ENCODE measurements at regions not wholly inside any gene's neighbourhood (a gene's known extent, or its start where the extent isn't known, plus 50 kb on each side); places are given as distances from the start of the nearest gene placed in this dataset.

DNA sequence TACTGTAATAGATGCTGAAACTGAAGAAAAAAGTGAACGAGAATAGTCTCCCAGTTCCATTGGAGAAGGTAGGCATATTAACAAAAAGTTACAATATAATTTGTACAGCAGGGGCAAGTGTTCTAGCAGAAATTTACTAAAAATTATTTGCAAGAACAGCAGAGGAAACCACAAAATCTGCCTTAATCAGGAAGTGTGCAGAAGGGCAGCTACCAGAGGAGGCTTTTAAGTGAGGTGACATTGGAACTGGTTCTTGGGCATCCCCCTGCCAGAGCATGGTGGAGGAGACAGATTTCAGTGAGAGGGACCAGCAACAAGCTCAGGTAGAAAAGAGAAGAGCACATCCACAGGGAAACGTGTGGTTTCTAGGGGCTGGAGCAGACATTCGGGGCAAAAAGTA, 279.3 kb upstream of the CAMK1G start:
- Histone ChIP-seq H3K27ac (ENCODE audit: low read depth, low read length) (no peak overlapping the region), H4K12ac (ENCODE audit: low read depth, low read length) (no peak overlapping the region), H3K27me3 (ENCODE audit: insufficient read depth, low read length) (no peaks in the 10 kb centered on the region), H3K4me1 (ENCODE audit: control insufficient read depth in 1 of 2, insufficient read depth in 2 of 2, low read length in 2 of 2) (no peaks in the 10 kb centered on the region), H2BK120ac (ENCODE audit: insufficient read depth, low read length, poor library complexity) (no peak overlapping the region), H3K79me2 (ENCODE audit: control insufficient read depth, insufficient read depth, low read length, poor library complexity) (no peaks in the 10 kb centered on the region), H2BK5ac (ENCODE audit: low read depth, low read length, poor library complexity) (no peak overlapping the region), H3K9ac (ENCODE audit: low read length) (no peak overlapping the region), H3K23ac (ENCODE audit: low read length) (no peak overlapping the region), H3K4me2 (ENCODE audit: low read length) (no peak overlapping the region), H4K8ac (ENCODE audit: low read depth, low read length) (no peak overlapping the region), H3K14ac (ENCODE audit: low read length) (no peak overlapping the region), H2AK5ac (ENCODE audit: low read length) (no peak overlapping the region), H3K79me1 (ENCODE audit: low read length) (no peaks in the 10 kb centered on the region), H2BK12ac (ENCODE audit: low read length) (no peak overlapping the region), H3K36me3 (ENCODE audit: control insufficient read depth in 1 of 2, insufficient read depth in 2 of 2, low read length in 2 of 2) (no peaks in the 10 kb centered on the region), H2AFZ (ENCODE audit: insufficient read depth, low read length, poor library complexity) (no peak overlapping the region), H4K91ac (ENCODE audit: low read depth, low read length) (no peak overlapping the region), H3K9me3 (ENCODE audit: insufficient read depth, low read depth, low read length) (no peaks in the 10 kb centered on the region), H3K18ac (ENCODE audit: low read length) (no peak overlapping the region), H3K4me3 (ENCODE audit: low read depth, low read length) (no peak overlapping the region), H3K4ac (ENCODE audit: low read depth, low read length) (no peak overlapping the region)
- DNase-seq, result no peak
- no CpG with 5 or more reads among the region's 3 CpGs for WGBS (ENCODE audit: extremely low coverage, insufficient coverage, insufficient read length)

DNA sequence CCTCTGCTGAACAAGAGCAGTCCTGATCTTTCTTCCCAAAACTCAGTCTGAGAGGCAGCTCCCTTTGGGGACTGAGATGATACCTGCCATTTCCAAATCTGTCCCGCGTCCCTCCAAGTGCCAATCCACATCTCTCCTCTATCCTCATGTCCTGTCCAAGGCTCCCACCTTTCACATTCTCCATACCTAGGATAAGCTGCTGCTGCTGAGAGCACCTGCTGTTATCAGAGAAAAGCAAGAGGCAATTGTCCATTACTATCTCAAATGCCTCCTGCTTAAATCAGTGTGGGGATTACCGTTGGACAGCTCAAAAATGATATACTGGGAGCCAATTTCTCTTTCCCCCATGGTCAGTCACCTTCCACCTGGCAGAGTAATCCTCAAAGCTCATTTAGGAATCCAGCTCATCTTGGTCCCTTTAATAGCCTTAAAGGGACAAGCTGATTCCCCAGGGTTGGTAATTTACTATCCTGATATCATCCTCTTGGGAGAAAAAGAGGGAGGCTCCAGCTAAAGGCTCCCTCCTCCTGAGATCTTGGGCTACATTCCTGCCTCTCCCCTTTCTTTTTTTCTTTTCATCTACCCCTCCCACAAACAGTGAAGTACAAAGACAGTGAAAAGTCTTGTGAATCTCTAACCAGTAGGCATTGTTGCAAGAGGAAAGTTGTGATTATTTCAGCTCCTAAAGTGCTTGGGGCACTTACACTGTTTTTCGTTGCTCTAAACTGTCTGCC, 278.1 kb upstream of the CAMK1G start:
- WGBS (ENCODE audit: extremely low coverage, insufficient coverage, insufficient read length), result no CpG with 5 or more reads among the region's 4 CpGs
- H3K4me3 ChIP-seq (ENCODE audit: low read depth, low read length), result no peak overlapping the region
- no peaks in the 10 kb centered on the region for H3K79me2 ChIP-seq (ENCODE audit: control insufficient read depth, insufficient read depth, low read length, poor library complexity)
- H3K27ac ChIP-seq (ENCODE audit: low read depth, low read length), result no peak overlapping the region
- H4K8ac ChIP-seq (ENCODE audit: low read depth, low read length), result no peak overlapping the region
- no peaks in the 10 kb centered on the region for H3K4me1 ChIP-seq (ENCODE audit: control insufficient read depth in 1 of 2, insufficient read depth in 2 of 2, low read length in 2 of 2)
- H4K91ac ChIP-seq (ENCODE audit: low read depth, low read length), result no peak overlapping the region
- no peak overlapping the region for H2BK120ac ChIP-seq (ENCODE audit: insufficient read depth, low read length, poor library complexity)
- no peaks in the 10 kb centered on the region for H3K36me3 ChIP-seq (ENCODE audit: control insufficient read depth in 1 of 2, insufficient read depth in 2 of 2, low read length in 2 of 2)
- no peak overlapping the region for H2AFZ ChIP-seq (ENCODE audit: insufficient read depth, low read length, poor library complexity)
- no peaks in the 10 kb centered on the region for H3K9me3 ChIP-seq (ENCODE audit: insufficient read depth, low read depth, low read length)
- H3K23ac ChIP-seq (ENCODE audit: low read length), result no peak overlapping the region
- H3K27me3 ChIP-seq (ENCODE audit: insufficient read depth, low read length), result no peaks in the 10 kb centered on the region
- no peak overlapping the region for H2BK5ac ChIP-seq (ENCODE audit: low read depth, low read length, poor library complexity)
- no peak overlapping the region for H3K4ac ChIP-seq (ENCODE audit: low read depth, low read length)
- no peak overlapping the region for H3K9ac ChIP-seq (ENCODE audit: low read length)
- no peak overlapping the region for H2BK12ac ChIP-seq (ENCODE audit: low read length)
- no peak overlapping the region for H3K18ac ChIP-seq (ENCODE audit: low read length)
- no peak overlapping the region for H4K12ac ChIP-seq (ENCODE audit: low read depth, low read length)
- DNase-seq, result no peak
- H3K14ac ChIP-seq (ENCODE audit: low read length), result no peak overlapping the region
- no peak overlapping the region for H3K4me2 ChIP-seq (ENCODE audit: low read length)
- no peaks in the 10 kb centered on the region for H3K79me1 ChIP-seq (ENCODE audit: low read length)
- H2AK5ac ChIP-seq (ENCODE audit: low read length), result no peak overlapping the region

DNA sequence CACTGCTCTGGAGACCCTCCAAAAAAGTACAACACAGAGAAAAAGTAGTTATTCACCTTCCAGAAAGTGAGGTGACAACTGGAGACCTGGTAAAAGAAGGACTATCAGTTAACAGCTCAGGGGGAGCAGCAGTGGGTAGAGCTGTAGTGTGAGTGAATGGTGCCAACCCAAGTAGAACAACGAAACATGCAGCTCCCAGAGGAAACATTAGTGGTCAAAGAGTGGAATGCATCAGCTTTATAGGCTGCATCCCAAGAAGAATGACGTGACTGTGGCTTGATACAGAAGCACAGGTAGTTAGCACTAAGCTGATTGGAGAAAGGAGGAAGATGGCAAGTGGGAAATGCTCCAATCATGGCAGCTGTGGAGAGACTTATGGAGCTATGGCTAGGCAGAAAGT, 275.7 kb upstream of the CAMK1G start:
- Histone ChIP-seq H3K9ac (ENCODE audit: low read length) (no peak overlapping the region), H4K8ac (ENCODE audit: low read depth, low read length) (no peak overlapping the region), H3K23ac (ENCODE audit: low read length) (no peak overlapping the region), H3K9me3 (ENCODE audit: insufficient read depth, low read depth, low read length) (no peaks in the 10 kb centered on the region), H3K4me1 (ENCODE audit: control insufficient read depth in 1 of 2, insufficient read depth in 2 of 2, low read length in 2 of 2) (no peaks in the 10 kb centered on the region), H2AFZ (ENCODE audit: insufficient read depth, low read length, poor library complexity) (no peak overlapping the region), H2AK5ac (ENCODE audit: low read length) (no peak overlapping the region), H3K79me2 (ENCODE audit: control insufficient read depth, insufficient read depth, low read length, poor library complexity) (no peaks in the 10 kb centered on the region), H4K12ac (ENCODE audit: low read depth, low read length) (no peak overlapping the region), H3K4me2 (ENCODE audit: low read length) (no peak overlapping the region), H3K27ac (ENCODE audit: low read depth, low read length) (no peak overlapping the region), H3K36me3 (ENCODE audit: control insufficient read depth in 1 of 2, insufficient read depth in 2 of 2, low read length in 2 of 2) (no peaks in the 10 kb centered on the region), H3K4ac (ENCODE audit: low read depth, low read length) (no peak overlapping the region), H3K79me1 (ENCODE audit: low read length) (no peaks in the 10 kb centered on the region), H2BK120ac (ENCODE audit: insufficient read depth, low read length, poor library complexity) (no peak overlapping the region), H2BK12ac (ENCODE audit: low read length) (no peak overlapping the region), H3K14ac (ENCODE audit: low read length) (no peak overlapping the region), H3K4me3 (ENCODE audit: low read depth, low read length) (no peak overlapping the region), H4K91ac (ENCODE audit: low read depth, low read length) (no peak overlapping the region), H3K18ac (ENCODE audit: low read length) (no peak overlapping the region), H2BK5ac (ENCODE audit: low read depth, low read length, poor library complexity) (no peak overlapping the region), H3K27me3 (ENCODE audit: insufficient read depth, low read length) (no peaks in the 10 kb centered on the region)
- DNase-seq, result no peak
- no CpG with 5 or more reads among the region's 2 CpGs for WGBS (ENCODE audit: extremely low coverage, insufficient coverage, insufficient read length)

DNA sequence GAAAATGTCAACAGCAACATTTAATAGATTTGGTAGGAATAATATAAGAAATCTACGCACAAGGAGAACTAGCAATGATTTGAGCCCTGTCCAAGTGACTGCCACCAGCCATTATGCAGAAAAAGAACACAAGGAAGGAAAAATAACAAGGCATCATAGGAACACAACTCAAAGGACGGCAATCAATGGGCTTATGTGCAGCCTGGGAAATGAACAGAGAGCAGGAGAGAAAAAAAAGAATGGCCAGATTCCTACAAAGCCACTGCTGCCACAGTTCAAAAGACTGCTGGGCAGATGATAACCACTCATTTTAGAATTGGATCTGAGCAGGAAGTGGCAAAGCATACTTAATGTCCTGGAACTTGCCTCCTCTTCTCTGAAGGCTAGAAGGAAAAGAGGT, 274.3 kb upstream of the CAMK1G start:
- H3K18ac ChIP-seq (ENCODE audit: low read length), result no peak overlapping the region
- no peak overlapping the region for H3K4me3 ChIP-seq (ENCODE audit: low read depth, low read length)
- no peak overlapping the region for H3K27ac ChIP-seq (ENCODE audit: low read depth, low read length)
- whole genome bisulfite sequencing (ENCODE audit: extremely low coverage, insufficient coverage, insufficient read length), result no CpG with 5 or more reads among the region's 2 CpGs
- no peak for DNase-seq
- H3K36me3 ChIP-seq (ENCODE audit: control insufficient read depth in 1 of 2, insufficient read depth in 2 of 2, low read length in 2 of 2), result no peaks in the 10 kb centered on the region
- no peak overlapping the region for H3K23ac ChIP-seq (ENCODE audit: low read length)
- H2AK5ac ChIP-seq (ENCODE audit: low read length), result no peak overlapping the region
- H2BK5ac ChIP-seq (ENCODE audit: low read depth, low read length, poor library complexity), result no peak overlapping the region
- no peak overlapping the region for H4K91ac ChIP-seq (ENCODE audit: low read depth, low read length)
- no peaks in the 10 kb centered on the region for H3K79me2 ChIP-seq (ENCODE audit: control insufficient read depth, insufficient read depth, low read length, poor library complexity)
- no peak overlapping the region for H2BK120ac ChIP-seq (ENCODE audit: insufficient read depth, low read length, poor library complexity)
- no peaks in the 10 kb centered on the region for H3K27me3 ChIP-seq (ENCODE audit: insufficient read depth, low read length)
- H3K9me3 ChIP-seq (ENCODE audit: insufficient read depth, low read depth, low read length), result no peaks in the 10 kb centered on the region
- H4K12ac ChIP-seq (ENCODE audit: low read depth, low read length), result no peak overlapping the region
- H2BK12ac ChIP-seq (ENCODE audit: low read length), result no peak overlapping the region
- H3K14ac ChIP-seq (ENCODE audit: low read length), result no peak overlapping the region
- no peaks in the 10 kb centered on the region for H3K4me1 ChIP-seq (ENCODE audit: control insufficient read depth in 1 of 2, insufficient read depth in 2 of 2, low read length in 2 of 2)
- H3K4me2 ChIP-seq (ENCODE audit: low read length), result no peak overlapping the region
- H3K9ac ChIP-seq (ENCODE audit: low read length), result no peak overlapping the region
- H2AFZ ChIP-seq (ENCODE audit: insufficient read depth, low read length, poor library complexity), result no peak overlapping the region
- H3K4ac ChIP-seq (ENCODE audit: low read depth, low read length), result no peak overlapping the region
- no peak overlapping the region for H4K8ac ChIP-seq (ENCODE audit: low read depth, low read length)
- no peaks in the 10 kb centered on the region for H3K79me1 ChIP-seq (ENCODE audit: low read length)
